SU-DHL-6 (cell line): ENCODE measurements at regions not wholly inside any gene's neighbourhood (a gene's known extent, or its start where the extent isn't known, plus 50 kb on each side); places are given as distances from the start of the nearest gene placed in this dataset.

Experiments
- H2AFZ ChIP-seq: fragments of 200-600 bp; sonication (generic); 2 replicates; pipeline ENCODE4 v1.6.1; 2014; ENCODE audit warnings: low read depth, mild to moderate bottlenecking, moderate library complexity, mixed read lengths, antibody characterized with exemption, low read length; ENCODE audit not compliant: severe bottlenecking
- H3F3A ChIP-seq: fragments of 200-600 bp; shearing (Covaris generic); 2 replicates; pipeline ENCODE4 v1.6.0; 2016; ENCODE audit warnings: antibody characterized with exemption, mild to moderate bottlenecking; ENCODE audit not compliant: insufficient read depth
- H3K27ac ChIP-seq: fragments of 200-600 bp; sonication (generic); 2 replicates; pipeline ENCODE4 v1.5.1; 2016; ENCODE audit warnings: low read depth, mild to moderate bottlenecking, low read length, moderate library complexity, mixed read lengths
- H3K27me3 ChIP-seq: fragments of 200-600 bp; sonication (generic), shearing (Covaris generic); 2 replicates; pipeline ENCODE4 v1.6.0; 2014; ENCODE audit warnings: mild to moderate bottlenecking, low read length
- H3K36me3 ChIP-seq: fragments of 200-600 bp; sonication (generic); 2 replicates; pipeline ENCODE4 v1.6.1; 2014; ENCODE audit warnings: mild to moderate bottlenecking, low read length, mixed read lengths
- H3K4me2 ChIP-seq: fragments of 300-600, 200-600 bp; shearing (Covaris generic), sonication (generic); 2 replicates; pipeline ENCODE4 v1.6.0; 2014; ENCODE audit warnings: low read length, low read depth, mild to moderate bottlenecking; ENCODE audit not compliant: poor library complexity, severe bottlenecking
- H3K4me3 ChIP-seq: fragments of 200-600 bp; sonication (generic); 2 replicates; pipeline ENCODE4 v1.5.1; 2014; ENCODE audit warnings: antibody characterized with exemption, low read length, mild to moderate bottlenecking, mixed read lengths; ENCODE audit not compliant: insufficient read depth, poor library complexity, severe bottlenecking
- H3K79me2 ChIP-seq: fragments of 200-600 bp; sonication (generic); 2 replicates; pipeline ENCODE4 v1.6.1; 2014; ENCODE audit warnings: mild to moderate bottlenecking, low read length, moderate library complexity; ENCODE audit not compliant: insufficient read depth
- H3K9ac ChIP-seq: fragments of 200-600 bp; sonication (generic); 2 replicates; pipeline ENCODE4 v1.7.0; 2014; ENCODE audit warnings: mild to moderate bottlenecking, low read length
- H3K9me2 ChIP-seq: fragments of 200-600 bp; sonication (generic); replicated peaks from 2 replicates; pipeline ENCODE4 v1.6.1; 2014; ENCODE audit warnings: low read length; ENCODE audit not compliant: insufficient read depth
- H3K9me3 ChIP-seq: fragments of 200-600 bp; sonication (generic); 2 replicates; pipeline ENCODE4 v1.6.1; 2014; ENCODE audit warnings: low read length, mixed read lengths; ENCODE audit not compliant: insufficient read depth
- H4K20me1 ChIP-seq: fragments of 200-600 bp; sonication (generic); 2 replicates; pipeline ENCODE4 v1.6.1; 2014; ENCODE audit warnings: low read depth, mild to moderate bottlenecking, antibody characterized with exemption, low read length, moderate library complexity, mixed read lengths
- CTCF ChIP-seq: fragments of 200-600 bp; sonication (generic); IDR thresholded peaks from one replicate; pipeline ENCODE4 v1.5.1; 2017; ENCODE audit warnings: antibody characterized with exemption, mild to moderate bottlenecking, low read length, moderate library complexity; ENCODE audit not compliant: insufficient read depth, poor library complexity, severe bottlenecking
- EZH2phosphoT487 ChIP-seq: fragments of 200-600 bp; sonication (generic), shearing (Covaris generic); conservative IDR thresholded peaks from 2 replicates; pipeline ENCODE4 v1.6.1; 2018; ENCODE audit warnings: mild to moderate bottlenecking, antibody characterized with exemption, low read length, moderate library complexity, mixed read lengths

- H2AFZ ChIP-seq = no peak overlapping the region
- TF ChIP-seq EZH2phosphoT487 (no peak), CTCF (no peak)
- no peak overlapping the region for H3K4me3 ChIP-seq
- H3K9me2 ChIP-seq = no peaks in the 10 kb centered on the region
- no peaks in the 10 kb centered on the region for H3K9me3 ChIP-seq
- H3K27me3 ChIP-seq = 0 out of 2 replicates have a peak, but pooled peaks cover 3% of the 10 kb centered on the region
- H3K4me2 ChIP-seq = no peak overlapping the region
- H3F3A ChIP-seq = no peaks in the 10 kb centered on the region
- no peaks in the 10 kb centered on the region for H4K20me1 ChIP-seq
- no peak overlapping the region for H3K27ac ChIP-seq
- H3K9ac ChIP-seq = no peak overlapping the region
- H3K79me2 ChIP-seq = no peaks in the 10 kb centered on the region
- no peaks in the 10 kb centered on the region for H3K36me3 ChIP-seq
These were observed 179.6 kb upstream of the THRB start for GRCh38 chr3:24674261-24674660.

- Histone ChIP-seq H3K9me3 (no peaks in the 10 kb centered on the region), H3K9me2 (no peaks in the 10 kb centered on the region), H2AFZ (no peak overlapping the region), H3K4me2 (no peak overlapping the region), H3K27me3 (0 out of 2 replicates have a peak, but pooled peaks cover 3% of the 10 kb centered on the region), H4K20me1 (no peaks in the 10 kb centered on the region), H3K79me2 (no peaks in the 10 kb centered on the region), H3K9ac (no peak overlapping the region), H3K27ac (no peak overlapping the region), H3K4me3 (no peak overlapping the region), H3F3A (no peaks in the 10 kb centered on the region), H3K36me3 (no peaks in the 10 kb centered on the region)
- TF ChIP-seq CTCF (no peak), EZH2phosphoT487 (no peak)
These were observed 183.4 kb upstream of the THRB start for GRCh38 chr3:24678021-24678420.

GRCh38 chr3:24678421-24678865, 183.8 kb upstream of the THRB start:
- Histone ChIP-seq H3K9me2 (no peaks in the 10 kb centered on the region), H3F3A (no peaks in the 10 kb centered on the region), H3K9me3 (no peaks in the 10 kb centered on the region), H3K36me3 (no peaks in the 10 kb centered on the region), H3K4me2 (no peak overlapping the region), H3K4me3 (no peak overlapping the region), H3K79me2 (no peaks in the 10 kb centered on the region), H4K20me1 (no peaks in the 10 kb centered on the region), H3K27me3 (0 out of 2 replicates have a peak, but pooled peaks cover 3% of the 10 kb centered on the region), H2AFZ (no peak overlapping the region), H3K9ac (no peak overlapping the region), H3K27ac (no peak overlapping the region)
- no peak for TF ChIP-seq CTCF
- no peak for TF ChIP-seq EZH2phosphoT487
